PC-9 (cell line): ENCODE measurements at regions not wholly inside any gene's neighbourhood (a gene's known extent, or its start where the extent isn't known, plus 50 kb on each side); places are given as distances from the start of the nearest gene placed in this dataset.

Experiments used
- BruUV-seq: library from RNA; stranded (reverse); fragments of 400-500 nt; replicated peaks from 2 replicates; lab custom pipeline; 2021; lab: Mats Ljungman, UMichigan
- CTCF ChIA-PET: fragments of 300-600 bp; sonication (Branson Sonifier 250); formaldehyde crosslinking; loops from one replicate; lab custom pipeline; 2022; ENCODE audit warnings: antibody characterized with exemption; lab: Charles Lee
- POLR2A ChIA-PET: fragments of 300-600 bp; sonication (Branson Sonifier 250); formaldehyde crosslinking; loops from one replicate; lab custom pipeline; 2022; ENCODE audit warnings: antibody characterized with exemption; ENCODE audit not compliant: unreplicated experiment; lab: Charles Lee
- DNase-seq, 2 experiments: peaks; one replicate each; pipeline versions ENCODE4 v3.0.0 to v3.0.0-alpha.2; 2015 to 2022; ENCODE audit warnings: mixed read lengths in 1 of 2
- H2AFZ ChIP-seq: fragments of 200-600 bp; sonication (generic); 2 replicates; pipeline ENCODE4 v1.8.1; 2017; ENCODE audit warnings: antibody characterized with exemption
- H3F3A ChIP-seq: fragments of 200-600 bp; sonication (generic); 2 replicates; pipeline ENCODE4 v1.8.1; 2017; ENCODE audit warnings: antibody characterized with exemption, mild to moderate bottlenecking, low read depth; ENCODE audit not compliant: insufficient read depth
- H3K27ac ChIP-seq: fragments of 200-600 bp; sonication (generic); 2 replicates; pipeline ENCODE4 v1.6.1; 2016; ENCODE audit warnings: mixed run types
- H3K27me3 ChIP-seq: fragments of 200-600 bp; sonication (generic); 2 replicates; pipeline ENCODE4 v1.6.1; 2016; ENCODE audit warnings: low read depth, mixed run types; ENCODE audit not compliant: insufficient read depth
- H3K36me3 ChIP-seq: fragments of 200-600 bp; sonication (generic); 2 replicates; pipeline ENCODE4 v1.6.1; 2016; ENCODE audit warnings: low read depth, mixed run types
- H3K4me1 ChIP-seq: fragments of 200-600 bp; sonication (generic); replicated peaks from 2 replicates; pipeline ENCODE4 v1.6.1; 2016; ENCODE audit warnings: mixed run types; ENCODE audit not compliant: insufficient read depth
- H3K4me2 ChIP-seq: fragments of 200-600 bp; sonication (generic); 2 replicates; pipeline ENCODE4 v1.6.1; 2017; ENCODE audit warnings: mixed run types
- H3K4me3 ChIP-seq: fragments of 200-600 bp; sonication (generic); 2 replicates; pipeline ENCODE4 v1.6.1; 2016; ENCODE audit warnings: mixed run types
- H3K79me2 ChIP-seq: fragments of 200-600 bp; sonication (generic); 2 replicates; pipeline ENCODE4 v1.6.1; 2017; ENCODE audit warnings: low read depth, mixed run types
- H3K9me2 ChIP-seq: fragments of 200-600 bp; sonication (generic); 2 replicates; pipeline ENCODE4 v1.8.1; 2017; ENCODE audit warnings: mild to moderate bottlenecking; ENCODE audit not compliant: insufficient read depth
- H3K9me3 ChIP-seq: fragments of 200-600 bp; sonication (generic); 2 replicates; pipeline ENCODE4 v1.8.1; 2016; ENCODE audit warnings: low read depth; ENCODE audit not compliant: insufficient read depth
- H4K20me1 ChIP-seq: fragments of 200-600 bp; sonication (generic); 2 replicates; pipeline ENCODE4 v1.8.1; 2017; ENCODE audit not compliant: insufficient read depth
- EZH2 ChIP-seq: fragments of 200-600 bp; sonication (generic); IDR thresholded peaks from 2 replicates; pipeline ENCODE4 v1.8.0; 2017; ENCODE audit warnings: antibody characterized with exemption, low read depth
- intact Hi-C: fragments of 100-400 bp; cut with micrococcal nuclease; formaldehyde crosslinking; loops from one replicate; pipeline ENCODE4 v1.10.0; 2022; ENCODE audit not compliant: unreplicated experiment
- TF ChIP-seq, protein P1 (sequence below): fragments of 200-600 bp; sonication (generic); conservative IDR thresholded peaks from 2 replicates; pipeline ENCODE4 v1.6.1; 2017; ENCODE audit warnings: mixed run types, antibody characterized with exemption, mild to moderate bottlenecking, moderate library complexity

DNA sequence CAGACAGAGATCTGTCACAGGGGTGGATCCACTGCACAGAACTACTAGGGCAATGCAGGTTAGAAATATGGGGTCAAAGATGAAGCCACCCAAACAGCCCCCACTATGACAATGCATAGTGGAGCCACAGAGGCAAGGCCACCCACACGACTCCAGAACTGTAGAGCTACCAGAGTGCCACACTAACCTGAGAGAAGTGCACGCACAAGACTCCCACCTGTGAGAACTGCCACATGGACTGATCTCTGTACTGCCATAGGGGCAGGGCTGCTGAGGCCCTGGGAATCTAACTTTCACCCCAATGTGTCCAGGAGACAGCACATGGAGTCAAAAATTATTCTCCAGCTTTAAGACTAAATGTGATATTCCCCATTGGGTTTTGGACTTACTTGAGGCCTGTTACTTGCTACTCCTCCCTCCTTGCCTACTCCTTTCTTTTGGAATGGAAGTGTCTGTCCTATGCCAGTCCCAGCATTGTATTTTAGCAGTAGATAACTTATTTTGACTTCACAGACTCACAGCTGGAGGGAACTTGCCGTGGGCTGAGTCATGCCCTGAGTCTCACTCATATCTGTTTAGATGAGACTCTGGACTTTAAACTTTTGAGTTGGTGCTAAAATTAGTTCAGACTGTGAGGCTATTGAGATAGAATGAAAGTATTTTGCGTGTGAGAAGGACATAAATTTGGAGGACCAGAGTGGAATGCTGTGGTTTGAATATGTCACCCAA is 853.3 kb downstream of the MAT2B start:
- Histone ChIP-seq H3K79me2 (no peaks in the 10 kb centered on the region), H3K36me3 (no peaks in the 10 kb centered on the region), H3K4me3 (no peak overlapping the region), H3K9me3 (no peaks in the 10 kb centered on the region), H4K20me1 (no peaks in the 10 kb centered on the region), H3F3A (no peaks in the 10 kb centered on the region), H2AFZ (no peak overlapping the region), H3K4me2 (no peak overlapping the region), H3K27ac (no peak overlapping the region), H3K4me1 (no peaks in the 10 kb centered on the region), H3K9me2 (no peaks in the 10 kb centered on the region), H3K27me3 (peaks cover 6% of the 10 kb centered on the region; the same call in 1 of the 2 replicates)
- BruUV-seq: no TSS peak
- TF ChIP-seq, protein P1, sequence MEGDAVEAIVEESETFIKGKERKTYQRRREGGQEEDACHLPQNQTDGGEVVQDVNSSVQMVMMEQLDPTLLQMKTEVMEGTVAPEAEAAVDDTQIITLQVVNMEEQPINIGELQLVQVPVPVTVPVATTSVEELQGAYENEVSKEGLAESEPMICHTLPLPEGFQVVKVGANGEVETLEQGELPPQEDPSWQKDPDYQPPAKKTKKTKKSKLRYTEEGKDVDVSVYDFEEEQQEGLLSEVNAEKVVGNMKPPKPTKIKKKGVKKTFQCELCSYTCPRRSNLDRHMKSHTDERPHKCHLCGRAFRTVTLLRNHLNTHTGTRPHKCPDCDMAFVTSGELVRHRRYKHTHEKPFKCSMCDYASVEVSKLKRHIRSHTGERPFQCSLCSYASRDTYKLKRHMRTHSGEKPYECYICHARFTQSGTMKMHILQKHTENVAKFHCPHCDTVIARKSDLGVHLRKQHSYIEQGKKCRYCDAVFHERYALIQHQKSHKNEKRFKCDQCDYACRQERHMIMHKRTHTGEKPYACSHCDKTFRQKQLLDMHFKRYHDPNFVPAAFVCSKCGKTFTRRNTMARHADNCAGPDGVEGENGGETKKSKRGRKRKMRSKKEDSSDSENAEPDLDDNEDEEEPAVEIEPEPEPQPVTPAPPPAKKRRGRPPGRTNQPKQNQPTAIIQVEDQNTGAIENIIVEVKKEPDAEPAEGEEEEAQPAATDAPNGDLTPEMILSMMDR: no peak
- no peak for TF ChIP-seq EZH2
- POLR2A ChIA-PET: no interaction called here
- DNase-seq: no peak
- intact Hi-C loops: no loop called here
- CTCF ChIA-PET: no interaction called here

DNA sequence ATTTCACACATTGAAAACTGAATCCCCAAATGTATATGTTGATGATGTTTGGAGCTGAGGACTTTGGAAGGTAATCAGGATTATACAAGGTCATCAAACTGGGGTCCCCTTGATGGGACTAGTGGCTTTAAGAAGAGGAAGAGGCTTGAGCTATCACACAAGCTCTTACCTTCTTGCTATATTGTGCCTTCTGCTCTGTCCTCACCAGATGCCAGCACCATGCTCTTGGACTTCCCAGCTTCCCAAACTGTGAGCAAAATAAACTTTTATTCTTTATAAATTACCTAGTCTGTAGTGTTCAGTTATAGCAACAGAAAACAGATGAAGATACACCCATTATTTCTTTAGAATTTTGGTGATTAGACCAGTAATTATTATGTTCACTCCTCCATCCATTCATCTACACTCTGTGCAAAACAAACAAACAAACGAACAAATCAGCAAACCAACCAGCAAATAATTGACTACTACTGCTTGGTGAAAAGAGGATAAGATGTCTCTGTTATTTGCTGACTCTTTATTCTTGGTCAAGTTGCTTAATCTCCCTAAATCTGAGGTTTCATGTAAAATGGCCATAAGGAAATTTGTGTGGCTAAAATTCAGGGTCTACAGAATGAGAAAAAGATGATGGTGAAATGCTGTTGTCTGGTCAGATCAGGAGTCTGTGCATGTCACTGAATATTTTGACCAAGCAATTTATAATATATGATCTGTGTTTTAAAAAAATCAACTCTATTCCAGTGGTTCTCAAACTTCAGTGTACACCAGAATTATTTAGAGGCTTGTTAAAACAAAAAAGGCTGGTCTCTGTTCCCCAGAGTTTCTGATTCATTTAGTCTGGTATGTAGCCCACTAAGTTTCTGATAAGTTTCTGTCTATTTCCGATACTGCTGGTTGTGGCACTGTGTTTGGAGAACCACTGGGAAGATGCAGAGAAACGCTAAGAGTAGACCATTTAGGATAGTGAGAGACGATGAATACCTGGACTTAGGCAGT is 854.1 kb downstream of the MAT2B start:
- Histone ChIP-seq H2AFZ (no peak overlapping the region), H3F3A (no peaks in the 10 kb centered on the region), H3K79me2 (no peaks in the 10 kb centered on the region), H3K9me3 (no peaks in the 10 kb centered on the region), H4K20me1 (no peaks in the 10 kb centered on the region), H3K4me3 (no peak overlapping the region), H3K27me3 (peaks cover 6% of the 10 kb centered on the region; the same call in 1 of the 2 replicates), H3K4me2 (no peak overlapping the region), H3K27ac (no peak overlapping the region), H3K9me2 (no peaks in the 10 kb centered on the region), H3K4me1 (no peaks in the 10 kb centered on the region), H3K36me3 (no peaks in the 10 kb centered on the region)
- no TSS peak for BruUV-seq
- no peak for DNase-seq
- TF ChIP-seq, protein P1: no peak
- no peak for TF ChIP-seq EZH2
- ChIA-PET POLR2A (no interaction called here), CTCF (no interaction called here)
- intact Hi-C loops: no loop called here

DNA sequence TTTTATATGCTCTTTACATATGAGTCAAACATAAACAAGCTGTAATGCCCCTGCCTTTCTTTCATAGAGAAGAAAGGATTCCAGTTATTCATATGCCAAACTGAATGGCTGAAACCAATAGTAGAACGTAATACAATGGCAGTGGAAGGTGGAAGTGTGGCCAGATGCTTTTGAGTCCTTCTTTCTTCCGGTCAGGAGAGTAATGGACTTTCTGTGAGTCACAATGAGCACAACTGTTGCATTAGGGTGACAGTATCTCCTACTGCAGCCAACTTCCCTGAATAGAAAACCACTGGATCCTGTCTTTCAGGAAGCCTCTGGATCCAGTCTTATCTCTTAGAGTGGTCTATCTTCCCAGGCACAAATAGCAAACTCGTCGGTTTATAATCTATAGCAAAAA is 855.2 kb downstream of the MAT2B start:
- Histone ChIP-seq H2AFZ (no peak overlapping the region), H3K4me2 (no peak overlapping the region), H3F3A (no peaks in the 10 kb centered on the region), H3K4me3 (no peak overlapping the region), H3K9me3 (no peaks in the 10 kb centered on the region), H3K9me2 (no peaks in the 10 kb centered on the region), H3K4me1 (no peaks in the 10 kb centered on the region), H3K36me3 (no peaks in the 10 kb centered on the region), H4K20me1 (no peaks in the 10 kb centered on the region), H3K27me3 (peaks cover 6% of the 10 kb centered on the region; the same call in 1 of the 2 replicates), H3K27ac (no peak overlapping the region), H3K79me2 (no peaks in the 10 kb centered on the region)
- no TSS peak for BruUV-seq
- TF ChIP-seq, protein P1: no peak
- TF ChIP-seq EZH2: no peak
- CTCF ChIA-PET: no interaction called here
- intact Hi-C loops: no loop called here
- DNase-seq: no peak
- POLR2A ChIA-PET: no interaction called here
